HG03060 (cell line): ENCODE measurements at regions not wholly inside any gene's neighbourhood (a gene's known extent, or its start where the extent isn't known, plus 50 kb on each side); places are given as distances from the start of the nearest gene placed in this dataset.
A peak's percentile ranks its signal among the peaks of the same experiment; 100 is the strongest.

Source experiments
- ATAC-seq: cut with Tn5 transposase; IDR thresholded peaks from one replicate; pipeline ENCODE4 v1.9.1; 2021; ENCODE audit warnings: low read depth, moderate number of reproducible peaks; ENCODE audit not compliant: unreplicated experiment

- no peak for ATAC-seq
Measured at GRCh38 chr5:85159395-85159794, 774.7 kb upstream of the EDIL3 start.

- ATAC-seq, result no peak
Measured at GRCh38 chr5:85168474-85168873, 783.8 kb upstream of the EDIL3 start.

- no peak for ATAC-seq
Measured at GRCh38 chr5:85170183-85170582, 785.5 kb upstream of the EDIL3 start.

- no peak for ATAC-seq
Measured at GRCh38 chr5:85173469-85173868, 788.8 kb upstream of the EDIL3 start.

- no peak for ATAC-seq
Measured at GRCh38 chr5:85182344-85182743, 797.7 kb upstream of the EDIL3 start.

- ATAC-seq, result no peak
Measured at GRCh38 chr5:85204289-85204688, 819.6 kb upstream of the EDIL3 start.

GRCh38 chr5:85205430-85205829, 820.8 kb upstream of the EDIL3 start:
- ATAC-seq, result no peak

GRCh38 chr5:85225388-85225787, 840.7 kb upstream of the EDIL3 start:
- ATAC-seq, result no peak

- ATAC-seq, result no peak
Measured at GRCh38 chr5:85249204-85249603, 864.5 kb upstream of the EDIL3 start.

- ATAC-seq, result no peak
Measured at GRCh38 chr5:85263125-85263524, 878.4 kb upstream of the EDIL3 start.

GRCh38 chr5:85266692-85267091, 882.0 kb upstream of the EDIL3 start:
- no peak for ATAC-seq

GRCh38 chr5:85268194-85268593, 883.5 kb upstream of the EDIL3 start:
- no peak for ATAC-seq

- ATAC-seq, result peak; percentile 85
Measured at GRCh38 chr5:85278193-85278592, 893.5 kb upstream of the EDIL3 start.

GRCh38 chr5:85288914-85289313, 904.2 kb upstream of the EDIL3 start:
- no peak for ATAC-seq

- ATAC-seq, result no peak
Measured at GRCh38 chr5:85293145-85293785, 908.6 kb upstream of the EDIL3 start.

GRCh38 chr5:85304524-85304923, 919.8 kb upstream of the EDIL3 start:
- no peak for ATAC-seq

GRCh38 chr5:85305766-85306165, 921.1 kb upstream of the EDIL3 start:
- ATAC-seq, result no peak

- no peak for ATAC-seq
Measured at GRCh38 chr5:85311536-85311935, 926.9 kb upstream of the EDIL3 start.

- ATAC-seq, result no peak
Measured at GRCh38 chr5:85320495-85320894, 935.8 kb upstream of the EDIL3 start.

GRCh38 chr5:85333276-85333675, 948.6 kb upstream of the EDIL3 start:
- no peak for ATAC-seq

GRCh38 chr5:85337435-85337834, 952.8 kb upstream of the EDIL3 start:
- ATAC-seq, result no peak

GRCh38 chr5:85340790-85341189, 956.1 kb upstream of the EDIL3 start:
- no peak for ATAC-seq

- ATAC-seq, result no peak
Measured at GRCh38 chr5:85345818-85346217, 961.1 kb upstream of the EDIL3 start.
